ENCODE measurements at regions not wholly inside any gene's neighbourhood (a gene's known extent, or its start where the extent isn't known, plus 50 kb on each side); places are given as distances from the start of the nearest gene placed in this dataset.
A peak's percentile ranks its signal among the peaks of the same experiment; 100 is the strongest.
"Not testable (repeated sequence)": the region's sequence is repeated elsewhere in the genome, so short reads cannot be mapped to it uniquely, and the experiment has no call there.

DNA sequence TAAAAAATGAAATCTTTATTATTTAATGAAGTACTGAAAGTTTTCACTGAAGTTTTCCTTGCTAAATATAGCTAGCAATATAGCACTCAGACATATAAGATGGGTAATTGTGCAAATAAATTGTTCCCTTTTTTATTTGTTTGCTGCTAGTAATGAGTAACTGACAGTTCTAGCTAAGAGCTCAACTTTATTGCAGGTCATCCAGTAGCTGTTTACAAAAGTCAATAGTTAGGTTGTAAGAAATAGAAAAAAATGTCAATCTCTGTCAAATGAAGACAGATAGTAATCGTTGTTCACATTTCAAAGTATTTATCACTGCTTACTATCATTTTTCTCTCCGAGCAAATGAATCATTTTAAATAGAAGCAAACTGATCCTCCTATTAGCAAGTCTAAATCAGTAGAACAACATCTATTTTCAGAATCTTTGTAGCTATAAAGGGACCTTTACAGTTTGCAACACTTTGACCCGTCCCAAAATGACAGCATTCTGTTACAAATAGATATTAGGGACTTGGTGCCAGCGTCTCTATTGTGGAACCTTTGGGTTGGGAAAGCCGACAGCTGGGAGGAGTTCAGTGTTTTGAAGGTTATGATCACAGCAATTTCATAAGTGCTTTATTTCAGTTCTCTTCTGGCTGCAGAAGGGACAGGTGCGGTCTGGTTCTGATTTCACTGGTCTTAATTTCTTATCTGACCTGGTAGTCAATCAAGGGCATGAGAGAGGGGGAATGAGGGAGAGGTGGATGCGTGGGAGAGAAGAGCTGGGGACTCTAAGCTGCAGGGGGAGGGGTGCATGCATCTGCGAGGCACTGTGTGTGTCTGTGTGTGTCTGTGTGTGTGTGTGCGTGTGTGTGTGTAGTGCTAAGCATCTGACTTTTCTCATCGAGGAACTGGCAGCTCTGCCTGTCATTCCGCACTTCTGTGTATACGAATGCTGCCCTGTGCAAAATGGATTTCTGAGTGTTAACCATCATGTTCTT is 227.9 kb upstream of the PITX2 start:
- DNase-seq: peak; percentile 22

DNA sequence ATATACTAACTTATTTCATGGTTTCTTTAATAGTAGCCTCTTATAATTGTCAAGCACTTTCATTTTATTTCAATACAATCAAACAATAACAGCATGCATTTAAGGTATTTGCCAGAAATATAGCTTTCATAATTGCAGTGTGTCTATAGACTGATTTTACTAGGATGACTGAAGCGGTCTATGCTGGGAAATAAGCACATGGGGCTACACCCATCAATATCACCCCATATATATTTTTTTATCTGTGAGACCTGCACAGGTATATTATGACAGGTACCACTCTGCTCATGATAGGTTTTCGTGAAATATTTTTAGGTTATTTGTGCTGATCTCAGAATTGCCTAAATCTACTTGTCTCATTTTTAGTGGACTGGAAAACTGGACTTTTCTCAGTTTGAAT is 229.1 kb upstream of the PITX2 start:
- DNase-seq: no peak

- no peak for DNase-seq
These were observed 229.9 kb upstream of the PITX2 start for GRCh38 chr4:110852793-110853192.

DNA sequence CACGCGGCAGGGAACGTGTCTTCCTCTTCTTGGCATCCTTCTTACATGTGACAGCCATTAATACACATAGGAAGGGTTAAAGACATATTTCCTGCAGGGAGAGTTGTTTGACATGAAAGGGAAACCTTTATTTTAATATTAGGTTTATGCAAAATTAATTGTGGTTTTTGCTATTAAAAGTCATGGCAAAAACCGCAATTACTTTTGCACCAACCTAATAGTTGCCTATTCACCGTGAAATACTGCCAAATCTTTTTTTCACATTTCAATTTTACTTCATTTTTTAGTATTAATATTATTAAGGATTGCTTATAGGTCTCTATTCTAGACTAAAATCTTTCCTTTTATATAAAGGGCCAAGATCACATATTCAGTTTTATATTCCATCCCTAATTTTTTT is 230.4 kb upstream of the PITX2 start:
- DNase-seq: no peak

DNA sequence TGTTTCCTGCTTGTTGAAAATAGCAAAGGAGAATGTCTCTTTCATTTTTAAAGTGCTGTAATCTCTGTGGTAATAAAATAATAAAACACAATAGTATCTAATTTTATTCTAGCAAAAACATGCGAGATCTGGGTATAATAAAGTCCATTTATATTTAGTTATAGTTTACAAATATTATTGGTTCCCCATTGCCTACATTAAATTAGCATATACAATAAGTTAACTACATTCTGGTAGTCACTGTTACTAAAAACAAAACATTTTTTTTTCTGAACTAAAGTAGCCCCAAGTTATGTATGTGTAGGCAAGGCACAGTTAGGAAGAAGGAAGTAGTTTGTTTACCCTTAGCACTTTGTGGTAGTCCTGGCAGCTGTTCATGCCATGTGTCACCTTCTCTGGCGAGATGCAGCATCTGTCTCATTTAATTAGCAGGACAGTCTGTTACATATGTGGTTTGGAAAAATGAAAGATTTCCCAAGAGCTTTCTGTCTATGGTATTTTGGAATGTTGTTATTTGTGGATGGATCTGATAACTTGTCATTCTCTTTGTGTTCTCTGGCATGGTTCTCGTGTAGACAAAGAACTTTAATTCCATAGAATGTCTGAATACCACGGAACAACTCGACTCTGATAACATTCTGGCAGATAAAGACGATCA is 231.3 kb upstream of the PITX2 start:
- no peak for DNase-seq

DNA sequence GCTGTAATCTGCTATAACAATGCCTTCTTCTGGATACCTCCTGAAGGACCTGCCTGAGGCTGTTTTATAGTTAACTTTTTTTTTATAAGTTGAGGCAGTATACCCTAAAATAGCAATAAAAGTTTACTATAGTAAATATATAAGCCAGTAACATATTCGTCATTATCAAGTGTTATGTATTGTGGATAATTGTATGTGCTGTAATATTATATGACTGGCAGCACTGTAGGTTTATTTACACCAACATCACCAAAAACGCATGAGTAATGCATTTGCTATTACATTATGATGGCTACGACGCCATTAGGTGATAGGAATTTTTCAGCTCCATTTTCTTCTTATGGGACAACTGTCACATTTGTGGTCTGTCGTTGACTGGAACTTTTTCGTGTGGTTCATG is 237.2 kb upstream of the PITX2 start:
- DNase-seq: no peak

GRCh38 chr4:110860901-110861300 is 238.0 kb upstream of the PITX2 start:
- no peak for DNase-seq

DNA sequence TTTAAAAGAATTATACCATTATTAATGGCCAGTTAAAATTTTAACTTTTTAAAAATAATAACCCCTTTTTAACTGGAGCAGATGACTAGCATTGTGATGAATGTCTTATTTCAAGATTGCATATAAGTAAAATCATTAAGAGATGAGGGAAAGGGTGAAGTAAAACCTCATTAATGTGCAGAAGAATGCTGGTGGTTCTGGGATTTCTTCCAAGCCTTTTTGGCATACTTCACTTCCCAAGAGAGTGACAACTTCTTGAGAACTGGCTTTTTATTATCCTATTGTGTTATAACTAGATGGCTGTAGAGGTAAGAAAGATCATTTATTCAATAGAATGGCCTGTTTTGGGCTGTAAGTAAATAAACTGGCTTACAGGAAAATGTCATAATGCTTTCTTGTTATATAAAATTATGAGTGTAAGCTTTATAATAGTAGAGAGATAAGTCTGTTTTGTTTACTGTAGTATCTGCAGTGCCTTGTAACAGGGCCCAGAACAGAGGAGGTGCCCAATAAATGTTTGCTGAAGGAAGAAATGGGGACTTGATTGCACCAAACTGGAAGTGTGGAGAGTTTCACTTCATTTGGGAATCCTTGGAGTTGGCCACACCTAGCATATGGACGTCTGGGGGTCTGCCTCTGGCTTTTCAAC is 242.9 kb upstream of the PITX2 start:
- no peak for DNase-seq

DNA sequence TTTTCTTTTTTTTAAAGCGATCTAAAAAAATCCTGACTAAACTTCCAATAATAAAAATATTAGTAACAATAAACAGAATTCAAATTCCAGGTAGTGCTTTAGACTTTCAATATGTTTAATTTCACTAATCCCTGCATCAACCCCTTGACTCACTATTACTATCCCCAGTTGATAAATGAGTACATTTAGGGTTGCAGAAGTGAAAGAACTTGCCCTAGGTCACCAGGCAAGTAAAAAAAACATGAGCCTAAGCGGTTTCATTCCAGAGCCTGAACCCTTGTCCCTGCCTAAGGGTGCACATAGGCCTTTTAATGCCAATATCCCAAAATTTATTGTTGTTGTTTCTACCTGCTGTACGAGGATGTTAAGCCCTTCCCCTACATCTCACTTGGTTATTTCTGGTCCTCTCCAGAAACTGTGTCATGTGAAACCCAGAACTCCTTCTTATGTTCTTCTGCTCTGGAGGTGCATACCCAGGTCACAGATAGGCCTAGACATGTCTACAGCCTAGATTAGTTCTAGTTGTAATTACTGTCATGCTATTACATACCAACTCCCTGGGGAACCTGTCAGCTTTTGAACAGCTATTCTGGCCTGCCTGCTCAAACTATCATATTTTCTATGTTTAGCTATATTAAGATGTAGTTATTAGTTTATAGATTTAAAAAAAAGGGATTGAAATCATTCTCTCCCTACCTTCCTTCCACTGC is 244.5 kb upstream of the PITX2 start:
- no peak for DNase-seq

- DNase-seq: no peak
These were observed 245.3 kb upstream of the PITX2 start for GRCh38 chr4:110867981-110868720.

GRCh38 chr4:110869114-110869513 is 246.2 kb upstream of the PITX2 start:
- no peak for DNase-seq

DNA sequence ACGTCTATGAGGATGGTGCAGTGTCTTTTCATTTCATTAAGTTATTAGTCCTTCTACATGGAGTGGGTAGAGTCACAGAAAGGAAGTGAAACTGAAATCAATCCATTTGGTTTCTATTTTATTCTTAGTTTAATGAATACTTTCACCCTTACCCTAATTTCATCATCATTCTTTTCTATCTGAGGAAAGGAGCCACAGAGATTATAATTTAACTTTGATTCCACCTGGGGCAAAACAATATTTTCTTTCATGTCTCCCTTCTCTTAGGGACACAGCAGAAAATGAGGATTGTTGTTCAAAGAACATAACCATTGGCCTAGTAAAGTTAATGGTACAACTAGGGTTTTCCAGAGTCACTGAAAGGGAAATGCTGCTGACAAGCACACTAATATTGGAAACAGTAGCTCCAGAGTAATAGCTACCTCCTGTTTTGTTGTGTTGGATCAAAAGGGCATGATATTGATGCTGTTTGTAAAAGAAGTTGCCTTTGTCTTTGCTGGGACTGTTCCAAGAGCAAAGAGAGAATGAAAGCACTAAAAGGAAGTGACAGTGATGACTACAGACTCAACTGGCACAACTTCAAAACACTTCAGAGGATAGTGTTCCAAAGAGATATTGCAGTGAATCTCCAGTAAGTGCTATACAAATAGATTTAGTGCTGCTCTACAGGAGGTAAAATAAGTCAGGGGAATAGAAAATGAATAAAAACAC is 247.1 kb upstream of the PITX2 start:
- DNase-seq: no peak

DNA sequence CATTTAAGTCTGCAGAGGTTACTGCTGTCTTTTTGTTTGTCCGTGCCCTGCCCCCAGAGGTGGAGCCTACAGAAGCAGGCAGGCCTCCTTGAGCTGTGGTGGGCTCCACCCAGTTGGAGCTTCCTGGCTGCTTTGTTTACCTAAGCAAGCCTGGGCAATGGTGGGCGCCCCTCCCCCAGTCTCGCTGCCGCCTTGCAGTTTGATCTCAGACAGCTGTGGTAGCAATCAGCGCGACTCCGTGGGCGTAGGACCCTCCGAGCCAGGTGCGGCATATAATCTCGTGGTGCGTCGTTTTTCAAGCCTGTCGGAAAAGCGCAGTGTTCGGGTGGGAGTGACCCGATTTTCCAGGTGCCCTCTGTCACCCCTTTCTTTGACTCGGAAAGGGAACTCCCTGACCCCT is 253.3 kb upstream of the PITX2 start:
- not testable (repeated sequence) for DNase-seq

DNA sequence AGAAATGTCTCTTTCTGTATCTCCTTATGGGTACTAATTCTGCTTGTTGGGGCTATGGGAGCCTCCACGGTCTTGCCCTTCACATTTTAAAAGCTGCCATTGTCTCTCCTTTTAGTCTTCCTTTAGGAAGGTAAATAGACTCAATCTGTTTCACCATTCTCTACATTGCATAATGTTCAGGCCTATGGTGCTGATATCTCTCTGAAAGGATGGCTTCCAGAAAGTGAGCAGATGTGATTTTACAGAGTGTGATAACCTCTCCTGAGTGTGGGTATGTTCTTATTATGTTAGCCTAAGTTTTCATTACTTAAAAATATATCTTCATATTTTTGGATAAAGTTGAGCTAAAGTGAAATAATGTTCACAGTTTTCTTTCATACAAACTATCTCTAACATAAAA is 254.0 kb upstream of the PITX2 start:
- no peak for DNase-seq

- no peak for DNase-seq
These were observed 255.0 kb upstream of the PITX2 start for GRCh38 chr4:110877778-110878370.

GRCh38 chr4:110878413-110878812 is 255.5 kb upstream of the PITX2 start:
- DNase-seq: no peak

GRCh38 chr4:110878956-110879355 is 256.1 kb upstream of the PITX2 start:
- no peak for DNase-seq

DNA sequence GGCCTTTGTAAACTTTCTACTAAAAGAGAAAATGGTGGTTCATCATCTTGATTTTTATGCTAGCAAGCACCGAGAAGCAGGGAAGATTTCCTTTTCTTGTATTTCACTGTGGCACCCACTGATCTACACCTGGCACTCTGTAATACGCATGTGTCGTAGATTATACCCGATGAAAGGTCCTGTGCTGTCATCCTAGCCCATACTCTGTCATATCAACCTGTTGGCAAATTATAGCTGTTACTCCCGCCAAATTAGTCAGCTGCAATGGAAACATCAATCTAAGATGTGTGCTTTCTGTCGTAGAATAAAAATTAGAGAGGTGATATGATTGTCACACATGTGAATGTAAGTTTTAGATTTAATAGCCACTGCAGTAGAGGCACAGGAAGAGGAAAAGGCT is 263.4 kb upstream of the PITX2 start:
- DNase-seq: no peak

GRCh38 chr4:110886856-110887255 is 264.0 kb upstream of the PITX2 start:
- DNase-seq: no peak

DNA sequence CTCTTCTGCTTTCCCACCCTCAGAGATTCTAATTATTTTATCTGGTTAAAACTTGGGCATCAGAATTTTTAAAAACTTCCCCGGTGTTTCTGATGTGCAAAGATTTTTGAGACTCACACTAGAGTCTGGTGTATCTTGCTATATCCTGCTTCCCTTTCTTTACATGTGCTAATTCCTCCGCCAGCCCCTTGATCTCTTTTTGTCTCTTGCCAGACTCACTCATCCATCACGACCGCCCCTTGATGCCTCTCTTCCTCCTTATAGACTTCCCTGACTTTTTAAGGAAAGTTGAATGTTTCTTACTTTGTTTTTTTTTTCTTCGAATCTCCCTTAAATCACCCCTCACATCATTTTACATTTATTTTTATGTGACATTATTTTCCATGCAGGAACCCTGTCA is 274.9 kb upstream of the PITX2 start:
- no peak for DNase-seq

- no peak for DNase-seq
These were observed 275.4 kb upstream of the PITX2 start for GRCh38 chr4:110898290-110898689.

Measured in right hindlimb (tissue), 1 donor.